ENCODE measurements at regions not wholly inside any gene's neighbourhood (a gene's known extent, or its start where the extent isn't known, plus 50 kb on each side); places are given as distances from the start of the nearest gene placed in this dataset.

DNA sequence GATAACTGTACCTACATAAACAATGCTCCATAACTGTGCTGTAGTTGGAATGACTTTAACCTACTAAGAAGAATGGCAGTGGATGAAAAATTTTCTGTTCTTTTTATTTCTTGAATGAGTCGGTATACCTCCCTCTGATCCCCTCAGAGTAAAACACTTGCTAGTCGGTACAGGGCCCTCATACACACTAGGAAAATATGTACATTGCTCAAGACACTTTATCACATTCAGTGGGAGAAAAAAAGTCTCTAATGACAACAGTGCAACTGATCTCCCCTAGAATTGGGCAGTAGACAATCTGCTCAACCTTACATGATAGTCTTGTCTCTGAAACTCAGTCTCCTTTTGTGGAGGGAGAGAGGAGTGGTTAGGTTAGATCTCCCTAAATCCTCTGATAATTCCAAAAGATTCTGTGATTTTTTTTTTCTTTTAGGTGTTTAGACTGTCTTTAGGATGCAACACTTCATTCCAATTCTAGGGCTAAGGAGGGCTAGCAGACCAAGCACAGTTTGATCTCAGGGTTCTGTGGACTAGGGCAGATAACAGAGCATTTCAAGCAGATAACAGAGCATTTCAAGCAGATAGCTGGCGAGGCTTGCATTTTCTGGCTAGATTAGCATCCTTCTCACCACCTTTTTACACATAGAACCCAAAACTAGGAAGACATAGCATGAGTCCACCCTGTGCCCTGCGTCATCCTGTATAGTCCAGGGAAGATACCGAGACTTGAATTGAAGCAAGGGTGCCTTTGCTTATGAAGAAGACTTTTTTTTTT lies 100.3 kb upstream of the TNFAIP3 start:
- ChIA-PET POLR2A (interaction anchor here (0.7 kb wide), 1 partner anchor 38 kb away, joined by 4 read pairs; no protein-coding TSS in a partner anchor), CTCF (interaction anchor here (0.6 to 2.1 kb wide), 4 partner anchors 10 to 170 kb away, joined by 3 to 4 read pairs (median 4); no protein-coding TSS in a partner anchor)
- DNase-seq: no peak
- H3K27me3 ChIP-seq (replicated peaks in 2 of 5; ENCODE audit: control insufficient read depth in 4 of 5, insufficient read depth in 5 of 5, low read length in 4 of 5): no peaks in the 10 kb centered on the region
- H3K4me3 ChIP-seq (ENCODE audit: control insufficient read depth in 1 of 7, extremely low read depth in 1 of 7, insufficient read depth in 4 of 7, low read depth in 2 of 7, low read length in 6 of 7): no peak overlapping the region
- H3K4me1 ChIP-seq (ENCODE audit: control extremely low read depth in 1 of 4, control insufficient read depth in 4 of 4, insufficient read depth in 4 of 4, low read length in 3 of 4): peaks cover 5 to 21% (median 15%) of the 10 kb centered on the region in 4 experiments
- H3K36me3 ChIP-seq (ENCODE audit: control insufficient read depth in 4 of 4, insufficient read depth in 4 of 4, low read length in 3 of 4): no peaks in the 10 kb centered on the region
- WGBS (ENCODE audit: insufficient coverage): 95% methylated on average over 5 of the region's 5 CpGs
- H3K9me3 ChIP-seq (ENCODE audit: control extremely low read depth in 1 of 5, control insufficient read depth in 4 of 5, insufficient read depth in 2 of 5, low read depth in 1 of 5, low read length in 4 of 5): peaks cover 0 to 2% (median 0%) of the 10 kb centered on the region in 5 experiments
- H3K27ac ChIP-seq (ENCODE audit: insufficient read depth in 1 of 2, low read depth in 1 of 2, low read length in 2 of 2, poor library complexity in 1 of 2, severe bottlenecking in 2 of 2): no peak overlapping the region

DNA sequence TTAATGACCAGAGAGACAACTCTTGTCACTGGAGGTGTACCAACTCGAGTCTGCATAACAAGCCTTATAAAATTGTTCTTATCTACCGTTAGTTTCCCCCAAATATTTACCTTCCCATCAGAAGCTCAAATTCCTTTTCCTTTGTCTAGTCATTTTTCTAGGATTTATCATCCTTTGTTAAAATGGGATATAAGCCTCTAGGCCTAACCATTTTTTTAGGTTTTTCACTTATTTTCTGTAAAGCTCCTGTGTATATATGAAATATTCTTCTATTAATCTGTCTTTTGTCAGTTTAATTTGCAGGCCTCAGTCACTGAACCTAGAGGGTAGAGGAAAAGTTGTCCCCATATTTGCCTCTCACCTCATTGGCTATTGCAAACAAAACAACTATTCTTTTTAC lies 99.6 kb upstream of the TNFAIP3 start:
- no peak overlapping the region for H3K27ac ChIP-seq (ENCODE audit: insufficient read depth in 1 of 2, low read depth in 1 of 2, low read length in 2 of 2, poor library complexity in 1 of 2, severe bottlenecking in 2 of 2)
- ChIA-PET POLR2A (no interaction called here), CTCF (interaction anchor here (2.1 kb wide), 2 partner anchors 15 to 31 kb away, joined by 4 to 5 read pairs; no protein-coding TSS in a partner anchor)

DNA sequence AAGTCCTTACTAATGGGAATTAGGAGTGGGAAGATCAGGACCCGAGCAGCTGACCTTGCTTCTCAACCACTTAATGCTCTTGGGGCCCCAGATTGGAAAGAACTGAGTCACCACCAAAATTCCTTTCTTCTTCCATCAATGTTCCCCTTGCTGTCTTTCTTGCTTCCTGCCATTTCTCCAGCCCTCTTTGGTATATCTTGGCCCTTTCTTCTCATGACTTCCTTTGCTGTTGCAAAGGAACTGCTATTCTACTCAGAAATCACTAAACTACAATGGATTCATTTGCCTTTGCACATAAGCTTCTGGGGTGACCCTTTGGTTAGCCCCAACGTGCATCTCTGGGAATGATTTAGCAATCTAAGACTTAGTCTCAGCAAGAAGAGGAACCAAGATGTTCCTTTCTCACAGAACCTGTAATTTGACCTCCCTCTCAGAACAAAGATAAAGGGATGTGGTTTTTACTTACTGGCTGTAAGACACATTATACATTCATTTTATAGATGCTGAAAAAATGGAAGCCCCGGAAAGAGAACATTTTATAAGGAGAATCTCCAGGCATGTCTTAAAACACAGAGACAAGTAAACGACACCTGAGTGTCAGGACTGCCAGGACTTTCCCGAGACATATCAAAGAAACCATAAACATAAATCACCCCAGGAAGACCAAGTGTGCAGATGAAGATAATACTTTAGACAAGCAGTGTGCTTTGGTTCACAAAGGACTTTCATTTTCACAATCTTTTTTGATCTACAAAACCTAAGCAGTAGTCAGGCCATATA lies 99.0 kb upstream of the TNFAIP3 start:
- Histone ChIP-seq H3K36me3 (ENCODE audit: control insufficient read depth in 4 of 4, insufficient read depth in 4 of 4, low read length in 3 of 4) (no peaks in the 10 kb centered on the region), H3K4me1 (ENCODE audit: control extremely low read depth in 1 of 4, control insufficient read depth in 4 of 4, insufficient read depth in 4 of 4, low read length in 3 of 4) (peaks cover 5 to 18% (median 15%) of the 10 kb centered on the region in 4 experiments), H3K27me3 (replicated peaks in 2 of 5; ENCODE audit: control insufficient read depth in 4 of 5, insufficient read depth in 5 of 5, low read length in 4 of 5) (no peaks in the 10 kb centered on the region), H3K4me3 (ENCODE audit: control insufficient read depth in 1 of 7, extremely low read depth in 1 of 7, insufficient read depth in 4 of 7, low read depth in 2 of 7, low read length in 6 of 7) (peak overlapping the region in 1 of 7 experiments; percentile 61), H3K27ac (ENCODE audit: insufficient read depth in 1 of 2, low read depth in 1 of 2, low read length in 2 of 2, poor library complexity in 1 of 2, severe bottlenecking in 2 of 2) (peak overlapping the region; percentile 9 to 23), H3K9me3 (ENCODE audit: control extremely low read depth in 1 of 5, control insufficient read depth in 4 of 5, insufficient read depth in 2 of 5, low read depth in 1 of 5, low read length in 4 of 5) (no peaks in the 10 kb centered on the region)
- POLR2A ChIA-PET: no interaction called here
- CTCF ChIA-PET: interaction anchor here (1.5 to 2.1 kb wide), 2 partner anchors 30 to 99 kb away, joined by 4 to 5 read pairs; partner anchors contain the start of gene TNFAIP3
- WGBS (ENCODE audit: insufficient coverage): 25% methylated on average over 4 of the region's 5 CpGs
- DNase-seq: peak; percentile 30 to 87 (median 80)

More for the DNA sequence above, 99.6 kb upstream of the TNFAIP3 start:
- Histone ChIP-seq H3K27me3 (replicated peaks in 2 of 5; ENCODE audit: control insufficient read depth in 4 of 5, insufficient read depth in 5 of 5, low read length in 4 of 5) (no peaks in the 10 kb centered on the region), H3K4me3 (ENCODE audit: control insufficient read depth in 1 of 7, extremely low read depth in 1 of 7, insufficient read depth in 4 of 7, low read depth in 2 of 7, low read length in 6 of 7) (no peak overlapping the region), H3K9me3 (ENCODE audit: control extremely low read depth in 1 of 5, control insufficient read depth in 4 of 5, insufficient read depth in 2 of 5, low read depth in 1 of 5, low read length in 4 of 5) (peaks cover 0 to 2% (median 0%) of the 10 kb centered on the region in 5 experiments), H3K4me1 (ENCODE audit: control extremely low read depth in 1 of 4, control insufficient read depth in 4 of 4, insufficient read depth in 4 of 4, low read length in 3 of 4) (peaks cover 5 to 21% (median 15%) of the 10 kb centered on the region in 4 experiments), H3K36me3 (ENCODE audit: control insufficient read depth in 4 of 4, insufficient read depth in 4 of 4, low read length in 3 of 4) (no peaks in the 10 kb centered on the region)
- WGBS (ENCODE audit: insufficient coverage): no CpG with 5 or more reads among the region's 2 CpGs
- no peak for DNase-seq

DNA sequence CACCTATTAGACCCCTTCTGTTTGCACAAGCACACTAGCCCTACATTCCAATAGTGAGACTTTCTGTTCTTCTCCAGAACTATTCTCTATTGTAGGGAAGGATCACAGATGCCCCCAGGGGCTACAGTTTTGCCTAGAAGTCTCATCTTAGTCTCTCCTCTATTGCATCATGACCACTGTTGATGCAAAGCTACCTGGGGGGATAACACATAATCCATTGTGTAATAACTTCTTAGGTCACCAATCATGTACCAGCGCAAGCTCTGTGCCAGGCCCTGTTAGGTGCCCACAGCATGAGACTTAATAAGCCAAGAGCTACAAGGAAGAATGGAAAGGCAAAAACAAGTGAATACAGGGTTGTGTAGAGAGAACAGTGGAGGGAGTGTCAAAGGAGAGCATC lies 98.1 kb upstream of the TNFAIP3 start:
- no peaks in the 10 kb centered on the region for H3K36me3 ChIP-seq (ENCODE audit: control insufficient read depth in 4 of 4, insufficient read depth in 4 of 4, low read length in 3 of 4)
- whole genome bisulfite sequencing (ENCODE audit: insufficient coverage): 100% methylated on average over 1 of the region's 1 CpG
- DNase-seq: no peak
- no peaks in the 10 kb centered on the region for H3K27me3 ChIP-seq (replicated peaks in 2 of 5; ENCODE audit: control insufficient read depth in 4 of 5, insufficient read depth in 5 of 5, low read length in 4 of 5)
- H3K27ac ChIP-seq (ENCODE audit: insufficient read depth in 1 of 2, low read depth in 1 of 2, low read length in 2 of 2, poor library complexity in 1 of 2, severe bottlenecking in 2 of 2): no peak overlapping the region
- peaks cover 5 to 18% (median 15%) of the 10 kb centered on the region in 4 experiments for H3K4me1 ChIP-seq (ENCODE audit: control extremely low read depth in 1 of 4, control insufficient read depth in 4 of 4, insufficient read depth in 4 of 4, low read length in 3 of 4)
- POLR2A ChIA-PET: no interaction called here
- CTCF ChIA-PET: interaction anchor here (1.5 to 2.1 kb wide), 2 partner anchors 30 to 98 kb away, joined by 4 to 5 read pairs; partner anchors contain the start of gene TNFAIP3
- no peak overlapping the region for H3K4me3 ChIP-seq (ENCODE audit: control insufficient read depth in 1 of 7, extremely low read depth in 1 of 7, insufficient read depth in 4 of 7, low read depth in 2 of 7, low read length in 6 of 7)
- no peaks in the 10 kb centered on the region for H3K9me3 ChIP-seq (ENCODE audit: control extremely low read depth in 1 of 5, control insufficient read depth in 4 of 5, insufficient read depth in 2 of 5, low read depth in 1 of 5, low read length in 4 of 5)

DNA sequence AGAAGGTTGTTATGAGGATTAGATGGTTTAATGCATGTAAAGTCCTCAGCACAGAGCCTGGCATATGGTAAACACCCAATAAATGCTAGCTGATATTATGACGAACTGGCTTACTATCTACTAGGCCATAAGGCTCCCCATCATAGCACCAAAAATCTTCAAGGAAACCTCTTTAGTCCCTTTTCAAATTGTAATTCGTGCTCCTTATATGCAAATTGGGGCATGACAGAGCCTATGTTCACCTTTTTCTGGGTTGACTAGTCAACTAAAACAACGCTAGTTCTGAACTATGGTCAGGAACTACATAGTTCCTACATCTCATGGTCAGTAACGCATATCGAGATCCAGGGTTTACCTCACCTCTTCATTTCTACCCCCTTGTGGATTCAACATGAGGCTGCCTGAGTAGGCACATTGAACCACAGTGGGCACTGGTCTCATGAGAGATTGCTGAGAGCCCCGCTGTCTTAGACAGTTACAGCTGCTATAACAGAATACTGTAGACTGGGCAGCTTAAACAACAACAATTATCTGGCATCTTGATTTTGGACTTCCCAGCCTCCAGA lies 97.2 kb upstream of the TNFAIP3 start:
- H3K4me1 ChIP-seq (ENCODE audit: control extremely low read depth in 1 of 4, control insufficient read depth in 4 of 4, insufficient read depth in 4 of 4, low read length in 3 of 4): peaks cover 5 to 18% (median 15%) of the 10 kb centered on the region in 4 experiments
- ChIA-PET POLR2A (no interaction called here), CTCF (interaction anchor here (1.1 to 1.5 kb wide), 3 partner anchors 8 to 61 kb away, joined by 3 to 4 read pairs (median 4); no protein-coding TSS in a partner anchor)
- H3K27ac ChIP-seq (ENCODE audit: insufficient read depth in 1 of 2, low read depth in 1 of 2, low read length in 2 of 2, poor library complexity in 1 of 2, severe bottlenecking in 2 of 2): no peak overlapping the region
- no peaks in the 10 kb centered on the region for H3K9me3 ChIP-seq (ENCODE audit: control extremely low read depth in 1 of 5, control insufficient read depth in 4 of 5, insufficient read depth in 2 of 5, low read depth in 1 of 5, low read length in 4 of 5)
- DNase-seq: no peak
- no peaks in the 10 kb centered on the region for H3K36me3 ChIP-seq (ENCODE audit: control insufficient read depth in 4 of 4, insufficient read depth in 4 of 4, low read length in 3 of 4)
- WGBS (ENCODE audit: insufficient coverage): 95% methylated on average over 6 of the region's 6 CpGs
- no peaks in the 10 kb centered on the region for H3K27me3 ChIP-seq (replicated peaks in 2 of 5; ENCODE audit: control insufficient read depth in 4 of 5, insufficient read depth in 5 of 5, low read length in 4 of 5)
- H3K4me3 ChIP-seq (ENCODE audit: control insufficient read depth in 1 of 7, extremely low read depth in 1 of 7, insufficient read depth in 4 of 7, low read depth in 2 of 7, low read length in 6 of 7): no peak overlapping the region

DNA sequence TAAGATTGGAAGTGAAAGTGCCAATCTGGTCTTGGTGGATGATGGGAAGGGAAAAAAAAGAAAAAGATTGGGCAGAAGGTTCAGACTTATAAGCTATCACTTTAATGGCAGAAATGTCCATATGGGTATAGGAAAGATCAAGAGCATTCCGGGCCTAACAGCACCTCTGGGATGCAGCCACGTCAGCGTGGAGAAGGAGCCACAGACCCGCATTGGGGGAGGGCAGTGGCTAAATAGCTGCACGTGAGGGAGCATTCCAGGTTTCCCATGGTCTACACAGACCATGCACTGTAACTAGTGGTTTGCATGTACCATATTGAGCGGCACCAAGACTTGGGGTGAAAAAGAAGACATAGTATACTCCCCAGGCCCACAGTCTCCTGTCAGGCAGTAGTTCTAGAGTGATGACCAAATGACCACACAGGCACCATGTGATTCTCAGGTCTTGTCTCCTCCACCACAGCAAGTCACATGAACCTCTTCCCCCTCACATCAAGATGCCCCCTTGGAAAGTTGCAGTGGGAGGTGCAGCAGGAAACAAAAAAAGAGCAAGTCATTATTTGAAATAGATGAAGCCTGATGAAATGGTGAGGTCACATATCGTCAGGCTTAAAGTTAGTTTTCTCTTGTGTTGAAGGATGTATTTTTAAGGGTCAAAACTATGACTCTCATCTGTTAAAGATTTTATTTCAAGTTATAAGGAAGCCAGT lies 94.4 kb upstream of the TNFAIP3 start:
- ChIA-PET POLR2A (no interaction called here), CTCF (interaction anchor here (1.2 kb wide), 1 partner anchor 15 kb away, joined by 3 read pairs; no protein-coding TSS in a partner anchor)
- Histone ChIP-seq H3K4me1 (ENCODE audit: control extremely low read depth in 1 of 4, control insufficient read depth in 4 of 4, insufficient read depth in 4 of 4, low read length in 3 of 4) (peaks cover 4 to 15% (median 14%) of the 10 kb centered on the region in 4 experiments), H3K27ac (ENCODE audit: insufficient read depth in 1 of 2, low read depth in 1 of 2, low read length in 2 of 2, poor library complexity in 1 of 2, severe bottlenecking in 2 of 2) (no peak overlapping the region), H3K27me3 (replicated peaks in 2 of 5; ENCODE audit: control insufficient read depth in 4 of 5, insufficient read depth in 5 of 5, low read length in 4 of 5) (no peaks in the 10 kb centered on the region), H3K9me3 (ENCODE audit: control extremely low read depth in 1 of 5, control insufficient read depth in 4 of 5, insufficient read depth in 2 of 5, low read depth in 1 of 5, low read length in 4 of 5) (no peaks in the 10 kb centered on the region), H3K36me3 (ENCODE audit: control insufficient read depth in 4 of 4, insufficient read depth in 4 of 4, low read length in 3 of 4) (no peaks in the 10 kb centered on the region), H3K4me3 (ENCODE audit: control insufficient read depth in 1 of 7, extremely low read depth in 1 of 7, insufficient read depth in 4 of 7, low read depth in 2 of 7, low read length in 6 of 7) (no peak overlapping the region)
- 99% methylated on average over 7 of the region's 7 CpGs for WGBS (ENCODE audit: insufficient coverage)
- DNase-seq: no peak

Data from common myeloid progenitor, CD34-positive (primary cell).